CD8-positive, alpha-beta memory T cell (primary cell): ENCODE measurements at regions not wholly inside any gene's neighbourhood (a gene's known extent, or its start where the extent isn't known, plus 50 kb on each side); places are given as distances from the start of the nearest gene placed in this dataset.
A peak's percentile ranks its signal among the peaks of the same experiment; 100 is the strongest.

Source experiments
- CTCF ChIA-PET: fragments of 350-600 bp; sonication (Branson Sonifier 250); formaldehyde crosslinking; loops from one replicate; lab custom pipeline; 2021; ENCODE audit warnings: antibody characterized with exemption; lab: Charles Lee
- POLR2A ChIA-PET: fragments of 350-600 bp; sonication (Branson Sonifier 250); formaldehyde crosslinking; loops from one replicate; lab custom pipeline; 2021; ENCODE audit warnings: antibody characterized with exemption; lab: Charles Lee
- DNase-seq, 5 donors: peaks; one replicate each; pipeline versions ENCODE4 v3.0.0 to v3.0.0-alpha.2; 2020 to 2022; ENCODE audit warnings: mixed read lengths in 1 of 5
- H3K27ac ChIP-seq: one replicate; pipeline ENCODE4 v1.7.0; 2013; ENCODE audit warnings: low read depth, mild to moderate bottlenecking, low read length, moderate library complexity
- H3K27me3 ChIP-seq: 2 replicates; pipeline ENCODE4 v1.7.0; 2013; ENCODE audit warnings: low read length, mild to moderate bottlenecking; ENCODE audit not compliant: insufficient read depth, poor library complexity, severe bottlenecking
- H3K36me3 ChIP-seq: 2 replicates; pipeline ENCODE4 v1.7.0; 2013; ENCODE audit warnings: mild to moderate bottlenecking, low read length, moderate library complexity; ENCODE audit not compliant: insufficient read depth
- H3K4me1 ChIP-seq: 2 replicates; pipeline ENCODE4 v1.7.0; 2013; ENCODE audit warnings: mild to moderate bottlenecking, low read length, moderate library complexity; ENCODE audit not compliant: insufficient read depth
- H3K4me3 ChIP-seq: 2 replicates; pipeline ENCODE4 v1.7.0; 2013; ENCODE audit warnings: mild to moderate bottlenecking, low read length
- H3K9me3 ChIP-seq: 2 replicates; pipeline ENCODE4 v1.7.0; 2013; ENCODE audit warnings: mild to moderate bottlenecking, low read length
- H3K27ac Mint-ChIP-seq, 8 donors: one replicate each; pipeline ENCODE4 v1.8.0; 2020 to 2021; ENCODE audit warnings: mixed read lengths in 8 of 8, mild to moderate bottlenecking in 6 of 8, inconsistent platforms in 3 of 8, moderate library complexity in 3 of 8
- H3K27me3 Mint-ChIP-seq, 2 donors: one replicate each; pipeline ENCODE4 v1.8.0; 2020 to 2021; ENCODE audit warnings: mixed read lengths in 2 of 2, mild to moderate bottlenecking in 1 of 2, moderate library complexity in 1 of 2
- H3K36me3 Mint-ChIP-seq, 3 donors: one replicate each; pipeline ENCODE4 v1.8.0; 2020 to 2021; ENCODE audit warnings: mixed read lengths in 3 of 3, inconsistent platforms in 1 of 3, mild to moderate bottlenecking in 1 of 3
- H3K4me1 Mint-ChIP-seq, 3 donors: one replicate each; pipeline ENCODE4 v1.8.0; 2020 to 2021; ENCODE audit warnings: mixed read lengths in 3 of 3, inconsistent platforms in 1 of 3, mild to moderate bottlenecking in 1 of 3
- H3K4me3 Mint-ChIP-seq, 7 donors: one replicate each; pipeline ENCODE4 v1.8.0; 2020 to 2021; ENCODE audit warnings: mixed read lengths in 7 of 7, mild to moderate bottlenecking in 6 of 7, moderate library complexity in 4 of 7, inconsistent platforms in 2 of 7
- H3K9me3 Mint-ChIP-seq, 5 donors: one replicate each; pipeline ENCODE4 v1.8.0; 2020 to 2022; ENCODE audit warnings: mixed read lengths in 5 of 5, mild to moderate bottlenecking in 3 of 5, moderate library complexity in 2 of 5, inconsistent platforms in 1 of 5

DNA sequence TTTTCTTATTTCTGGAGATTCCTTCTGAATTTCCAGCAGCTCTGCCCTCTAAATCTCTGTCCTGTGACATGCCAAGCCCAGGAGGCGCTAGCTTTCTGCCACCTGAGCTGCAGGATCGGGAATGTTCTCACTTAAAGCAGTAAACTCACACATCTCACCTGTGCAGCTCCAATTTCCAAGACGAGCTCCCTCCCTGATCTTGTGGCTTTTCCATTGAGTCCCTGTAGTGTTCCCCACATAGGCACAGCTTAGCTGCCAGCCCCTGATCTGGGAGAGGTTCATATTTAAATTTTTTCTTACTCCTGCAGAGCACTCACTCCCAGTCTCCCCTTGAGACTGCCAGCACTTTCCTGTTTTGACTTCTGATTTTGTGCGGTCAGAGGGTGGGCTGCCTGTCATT lies 479.3 kb downstream of the GLRX3 start:
- no peak for DNase-seq
- no peaks in the 10 kb centered on the region for H3K9me3 ChIP-seq
- no peak overlapping the region for H3K27ac Mint-ChIP-seq
- ChIA-PET POLR2A (no interaction called here), CTCF (no interaction called here)
- H3K27ac ChIP-seq, result no peak overlapping the region
- H3K27me3 ChIP-seq, result no peaks in the 10 kb centered on the region
- H3K4me1 ChIP-seq, result no peaks in the 10 kb centered on the region
- H3K27me3 Mint-ChIP-seq, result no peaks in the 10 kb centered on the region
- no peak overlapping the region for H3K4me3 Mint-ChIP-seq
- no peaks in the 10 kb centered on the region for H3K36me3 ChIP-seq
- H3K36me3 Mint-ChIP-seq, result no peaks in the 10 kb centered on the region
- H3K4me1 Mint-ChIP-seq, result no peaks in the 10 kb centered on the region
- no peak overlapping the region for H3K4me3 ChIP-seq
- peaks cover 0 to 17% (median 7%) of the 10 kb centered on the region in 5 donors for H3K9me3 Mint-ChIP-seq

DNA sequence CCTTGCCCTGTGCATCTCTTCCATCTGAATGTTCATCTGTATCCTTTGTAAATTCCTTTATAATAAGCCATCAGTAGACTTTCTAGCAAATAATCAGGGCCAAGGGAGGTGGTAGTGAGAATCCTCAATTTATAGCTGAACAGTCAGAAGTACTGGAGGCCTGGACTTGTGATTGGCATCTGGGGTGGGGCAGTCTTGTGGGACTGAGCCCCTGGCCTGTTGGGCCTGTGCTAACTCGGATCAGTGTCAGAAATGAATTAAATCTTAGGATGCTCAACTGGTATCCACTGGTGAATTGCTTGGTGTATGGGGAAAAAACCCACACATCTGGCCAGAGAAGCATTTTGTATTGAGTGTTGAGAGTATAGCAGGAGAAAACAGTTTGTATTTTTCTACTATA lies 481.8 kb downstream of the GLRX3 start:
- no peaks in the 10 kb centered on the region for H3K9me3 ChIP-seq
- Mint-ChIP-seq H3K27ac (peak overlapping the region in 1 of 8 donors; percentile 68), H3K4me1 (no peaks in the 10 kb centered on the region), H3K9me3 (peaks cover 0 to 10% (median 5%) of the 10 kb centered on the region in 5 donors), H3K36me3 (no peaks in the 10 kb centered on the region), H3K27me3 (no peaks in the 10 kb centered on the region), H3K4me3 (no peak overlapping the region)
- H3K27ac ChIP-seq, result no peak overlapping the region
- no peak for DNase-seq
- H3K4me3 ChIP-seq, result no peak overlapping the region
- POLR2A ChIA-PET, result no interaction called here
- H3K36me3 ChIP-seq, result no peaks in the 10 kb centered on the region
- no peaks in the 10 kb centered on the region for H3K27me3 ChIP-seq
- no peaks in the 10 kb centered on the region for H3K4me1 ChIP-seq
- CTCF ChIA-PET, result no interaction called here

- Histone ChIP-seq H3K4me1 (no peaks in the 10 kb centered on the region), H3K27me3 (no peaks in the 10 kb centered on the region), H3K4me3 (no peak overlapping the region), H3K9me3 (no peaks in the 10 kb centered on the region), H3K27ac (no peak overlapping the region), H3K36me3 (no peaks in the 10 kb centered on the region)
- Mint-ChIP-seq H3K27me3 (peaks cover 0 to 2% of the 10 kb centered on the region in 2 donors), H3K4me1 (no peaks in the 10 kb centered on the region), H3K36me3 (no peaks in the 10 kb centered on the region), H3K9me3 (peaks cover 0 to 7% (median 2%) of the 10 kb centered on the region in 5 donors), H3K27ac (no peak overlapping the region), H3K4me3 (no peak overlapping the region)
- no peak for DNase-seq
- CTCF ChIA-PET, result no interaction called here
- POLR2A ChIA-PET, result no interaction called here
These were observed 482.5 kb downstream of the GLRX3 start for GRCh38 chr10:130618647-130619046.

DNA sequence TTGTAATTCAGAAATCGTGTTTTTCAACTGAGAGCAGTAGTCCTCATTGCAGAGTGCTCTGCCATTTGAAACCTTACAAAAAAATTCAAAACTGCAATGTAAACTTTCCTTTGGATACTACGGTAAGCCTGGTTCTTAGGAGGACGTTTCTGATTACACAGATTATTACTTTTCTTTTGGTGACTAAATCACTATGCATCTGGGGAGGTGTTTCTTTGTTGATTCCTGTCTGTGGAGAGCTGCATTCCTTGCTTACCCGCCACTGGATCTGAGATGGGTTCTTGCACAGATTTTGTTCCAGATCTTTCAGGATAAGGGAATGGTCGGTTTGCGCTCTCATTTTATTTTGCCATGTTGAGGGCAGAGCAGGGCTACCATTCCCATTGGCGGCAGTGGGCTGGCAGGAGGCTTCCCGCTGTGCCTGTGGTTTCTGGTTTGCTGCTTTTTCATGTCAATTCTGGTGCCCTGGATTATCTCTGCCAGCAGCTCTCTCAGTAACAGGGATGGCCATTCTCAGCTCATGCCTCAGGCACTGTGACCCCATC lies 485.1 kb downstream of the GLRX3 start:
- Mint-ChIP-seq H3K9me3 (peaks cover 0 to 9% (median 4%) of the 10 kb centered on the region in 5 donors), H3K36me3 (no peaks in the 10 kb centered on the region), H3K27ac (no peak overlapping the region), H3K4me1 (no peaks in the 10 kb centered on the region), H3K27me3 (peaks cover 0 to 2% of the 10 kb centered on the region in 2 donors), H3K4me3 (no peak overlapping the region)
- ChIA-PET POLR2A (no interaction called here), CTCF (no interaction called here)
- no peaks in the 10 kb centered on the region for H3K9me3 ChIP-seq
- H3K36me3 ChIP-seq, result no peaks in the 10 kb centered on the region
- no peaks in the 10 kb centered on the region for H3K4me1 ChIP-seq
- no peak overlapping the region for H3K4me3 ChIP-seq
- no peak for DNase-seq
- no peaks in the 10 kb centered on the region for H3K27me3 ChIP-seq
- H3K27ac ChIP-seq, result no peak overlapping the region

DNA sequence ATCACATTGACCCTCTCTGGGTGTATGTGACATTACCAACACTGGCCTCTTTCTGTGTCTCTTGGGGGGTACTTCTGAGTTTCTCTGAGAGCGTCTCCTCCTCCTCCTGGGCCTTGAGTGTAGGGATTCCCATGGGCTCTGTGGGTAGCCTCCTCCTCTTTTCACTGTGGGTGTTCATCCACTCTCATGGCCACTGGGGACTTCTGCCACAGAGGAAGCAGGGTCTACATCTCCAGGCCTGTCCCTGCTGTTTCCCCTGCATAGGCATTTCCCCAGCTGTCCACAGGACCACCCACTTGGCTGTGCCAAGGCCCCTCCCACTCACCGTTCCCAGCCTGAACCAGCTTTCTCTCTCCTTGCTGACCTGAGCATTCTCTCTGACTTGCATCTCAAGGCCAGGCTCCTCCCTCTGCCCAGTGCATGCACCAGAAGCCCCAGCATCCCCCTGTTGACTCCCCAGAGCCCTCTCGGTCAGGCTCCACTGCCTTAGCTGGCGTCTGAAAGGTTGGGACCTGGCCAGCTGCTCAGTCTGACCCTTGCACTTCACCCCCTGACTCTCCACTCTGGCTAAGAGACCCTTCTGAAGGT lies 487.6 kb downstream of the GLRX3 start:
- H3K27me3 Mint-ChIP-seq, result peaks cover 0 to 2% of the 10 kb centered on the region in 2 donors
- no peak overlapping the region for H3K4me3 ChIP-seq
- no peaks in the 10 kb centered on the region for H3K36me3 Mint-ChIP-seq
- no peak overlapping the region for H3K27ac ChIP-seq
- no peaks in the 10 kb centered on the region for H3K27me3 ChIP-seq
- no peaks in the 10 kb centered on the region for H3K36me3 ChIP-seq
- no peak for DNase-seq
- no peaks in the 10 kb centered on the region for H3K4me1 ChIP-seq
- ChIA-PET POLR2A (no interaction called here), CTCF (no interaction called here)
- no peak overlapping the region for H3K27ac Mint-ChIP-seq
- no peak overlapping the region for H3K4me3 Mint-ChIP-seq
- peaks cover 0 to 9% (median 4%) of the 10 kb centered on the region in 5 donors for H3K9me3 Mint-ChIP-seq
- H3K9me3 ChIP-seq, result no peaks in the 10 kb centered on the region
- no peaks in the 10 kb centered on the region for H3K4me1 Mint-ChIP-seq

DNA sequence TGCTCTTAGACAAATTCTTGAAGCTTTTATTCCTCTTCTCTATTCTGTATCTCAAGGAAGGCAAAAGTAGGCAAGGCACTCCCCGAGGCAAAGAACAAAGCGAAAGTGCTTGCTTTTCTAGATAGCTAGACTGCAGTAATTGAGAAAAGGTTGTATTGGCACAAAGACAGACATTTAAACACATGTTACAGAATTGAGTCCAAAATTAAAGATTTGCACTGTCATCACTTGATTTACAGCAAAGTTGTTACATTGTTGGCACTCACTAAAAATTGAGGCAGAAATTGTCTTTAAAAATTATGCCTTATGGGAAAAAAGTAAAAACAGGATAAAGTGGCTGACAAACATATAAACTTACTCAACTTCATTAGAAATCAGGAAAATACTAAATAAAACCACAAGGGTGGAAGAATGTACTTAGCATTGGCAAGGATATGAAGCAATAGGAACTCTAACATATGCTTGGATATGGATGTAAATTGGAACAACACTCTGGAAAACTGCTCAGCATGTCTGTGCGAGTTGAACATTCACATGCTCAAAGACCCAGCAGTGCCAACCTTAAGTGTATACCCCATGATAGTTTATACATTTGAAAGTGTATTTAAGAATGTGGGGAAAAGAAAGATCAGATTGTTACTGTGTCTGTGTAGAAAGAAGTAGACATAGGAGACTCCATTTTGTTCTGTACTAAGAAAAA lies 491.3 kb downstream of the GLRX3 start:
- H3K27ac Mint-ChIP-seq, result no peak overlapping the region
- no peaks in the 10 kb centered on the region for H3K4me1 ChIP-seq
- H3K9me3 ChIP-seq, result no peaks in the 10 kb centered on the region
- H3K9me3 Mint-ChIP-seq, result peaks cover 0 to 5% (median 3%) of the 10 kb centered on the region in 5 donors
- no peak for DNase-seq
- H3K27me3 Mint-ChIP-seq, result peaks cover 0 to 2% of the 10 kb centered on the region in 2 donors
- H3K4me3 ChIP-seq, result no peak overlapping the region
- no peak overlapping the region for H3K4me3 Mint-ChIP-seq
- H3K36me3 ChIP-seq, result no peaks in the 10 kb centered on the region
- no peaks in the 10 kb centered on the region for H3K36me3 Mint-ChIP-seq
- H3K27ac ChIP-seq, result no peak overlapping the region
- ChIA-PET POLR2A (no interaction called here), CTCF (no interaction called here)
- no peaks in the 10 kb centered on the region for H3K4me1 Mint-ChIP-seq
- H3K27me3 ChIP-seq, result no peaks in the 10 kb centered on the region

DNA sequence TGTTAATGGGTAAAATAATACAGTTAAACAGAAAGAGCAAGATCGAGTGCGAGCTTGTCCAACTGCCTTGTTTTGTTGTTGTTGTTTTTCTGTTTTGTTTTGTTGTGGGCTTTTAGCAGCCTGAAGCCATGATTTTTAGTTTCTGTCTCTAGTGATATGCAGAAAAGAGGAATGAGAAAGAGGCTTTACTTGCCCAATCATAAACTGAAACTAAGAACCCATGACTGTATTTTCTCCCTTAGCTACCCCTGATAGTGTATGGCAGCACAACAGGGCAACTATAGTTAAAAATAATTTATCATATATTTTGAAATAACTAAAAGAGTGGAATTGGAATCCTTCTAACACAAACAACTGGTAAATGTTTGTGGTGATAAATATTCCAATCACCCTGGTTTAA lies 493.9 kb downstream of the GLRX3 start:
- no peaks in the 10 kb centered on the region for H3K36me3 Mint-ChIP-seq

More for the DNA sequence above, 493.9 kb downstream of the GLRX3 start:
- no peaks in the 10 kb centered on the region for H3K4me1 ChIP-seq
- Mint-ChIP-seq H3K27me3 (no peaks in the 10 kb centered on the region), H3K27ac (no peak overlapping the region), H3K4me3 (no peak overlapping the region), H3K4me1 (no peaks in the 10 kb centered on the region), H3K9me3 (peaks cover 0 to 6% (median 2%) of the 10 kb centered on the region in 5 donors)
- ChIA-PET POLR2A (no interaction called here), CTCF (no interaction called here)
- no peaks in the 10 kb centered on the region for H3K9me3 ChIP-seq
- H3K36me3 ChIP-seq, result no peaks in the 10 kb centered on the region
- no peaks in the 10 kb centered on the region for H3K27me3 ChIP-seq
- no peak overlapping the region for H3K27ac ChIP-seq
- no peak overlapping the region for H3K4me3 ChIP-seq
- no peak for DNase-seq
